GM23248 (cell line): ENCODE measurements at regions not wholly inside any gene's neighbourhood (a gene's known extent, or its start where the extent isn't known, plus 50 kb on each side); places are given as distances from the start of the nearest gene placed in this dataset.

Experiments used
- DNase-seq: peaks from one replicate; pipeline ENCODE4 v3.0.0-alpha.2; 2015
- H2AFZ ChIP-seq: fragments of 200-600 bp; sonication (generic); 2 replicates; pipeline ENCODE4 v1.6.1; 2016; ENCODE audit warnings: antibody characterized with exemption
- H3F3A ChIP-seq: fragments of 200-600 bp; sonication (generic); 2 replicates; pipeline ENCODE4 v1.6.1; 2016; ENCODE audit warnings: mild to moderate bottlenecking, antibody characterized with exemption, mixed run types; ENCODE audit not compliant: insufficient read depth
- H3K27ac ChIP-seq: fragments of 200-600 bp; sonication (generic); 2 replicates; pipeline ENCODE4 v1.5.1; 2016; ENCODE audit warnings: mild to moderate bottlenecking
- H3K27me3 ChIP-seq: fragments of 200-600 bp; sonication (generic); replicated peaks from 2 replicates; pipeline ENCODE4 v1.6.1; 2016; ENCODE audit warnings: mild to moderate bottlenecking; ENCODE audit not compliant: insufficient read depth
- H3K36me3 ChIP-seq: fragments of 200-600 bp; sonication (generic); 2 replicates; pipeline ENCODE4 v1.6.1; 2016; ENCODE audit warnings: low read depth, mild to moderate bottlenecking
- H3K4me1 ChIP-seq: fragments of 200-600 bp; sonication (generic); 2 replicates; pipeline ENCODE4 v1.6.1; 2016; ENCODE audit warnings: mild to moderate bottlenecking; ENCODE audit not compliant: insufficient read depth
- H3K4me2 ChIP-seq: fragments of 200-600 bp; sonication (generic); one replicate; pipeline ENCODE4 v1.6.1; 2016; ENCODE audit warnings: mild to moderate bottlenecking; ENCODE audit not compliant: unreplicated experiment
- H3K4me3 ChIP-seq: fragments of 200-600 bp; sonication (generic); 2 replicates; pipeline ENCODE4 v1.5.1; 2016; ENCODE audit warnings: mild to moderate bottlenecking
- H3K79me2 ChIP-seq: fragments of 200-600 bp; sonication (generic); 2 replicates; pipeline ENCODE4 v1.6.1; 2016; ENCODE audit warnings: mild to moderate bottlenecking; ENCODE audit not compliant: insufficient read depth
- H3K9ac ChIP-seq: fragments of 200-600 bp; sonication (generic); 2 replicates; pipeline ENCODE4 v1.6.1; 2016; ENCODE audit warnings: mild to moderate bottlenecking
- H3K9me2 ChIP-seq: fragments of 200-600 bp; sonication (generic); 2 replicates; pipeline ENCODE4 v1.6.1; 2016; ENCODE audit warnings: mixed run types, mild to moderate bottlenecking, moderate library complexity; ENCODE audit not compliant: insufficient read depth
- H3K9me3 ChIP-seq: fragments of 200-600 bp; sonication (generic); one replicate; pipeline ENCODE4 v1.6.1; 2017; ENCODE audit warnings: low read depth
- H4K20me1 ChIP-seq: fragments of 200-600 bp; sonication (generic); 2 replicates; pipeline ENCODE4 v1.6.0; 2016; ENCODE audit not compliant: insufficient read depth
- EZH2 ChIP-seq: fragments of 200-600 bp; sonication (generic); IDR thresholded peaks from 2 replicates; pipeline ENCODE4 v1.6.1; 2018; ENCODE audit warnings: antibody characterized with exemption, mild to moderate bottlenecking; ENCODE audit not compliant: insufficient read depth, poor library complexity, severe bottlenecking
- EZH2phosphoT487 ChIP-seq: fragments of 200-600 bp; sonication (generic); IDR thresholded peaks from 2 replicates; pipeline ENCODE4 v1.6.1; 2018; ENCODE audit warnings: antibody characterized with exemption, moderate library complexity, mild to moderate bottlenecking, low read depth; ENCODE audit not compliant: insufficient read depth
- WGBS, 2 experiments: methylation state at CpG; one replicate each; pipeline ENCODE4 v1.1.6; 2015 to 2017; ENCODE audit warnings: low lambda C conversion rate in 2 of 2, low coverage in 1 of 2; ENCODE audit errors: missing lambda C conversion rate in 2 of 2; 5-methylcytosine and 5-hydroxymethylcytosine counted together
- in situ Hi-C: fragments of 300-500 bp; cut with MboI; formaldehyde crosslinking; loops from 2 replicates; pipeline ENCODE4 v1.15.0; 2020

- 11 to 18% methylated on average over 2 of the region's 2 CpGs for WGBS, 2 experiments
- in situ Hi-C loops = no loop called here
These were observed 730.3 kb downstream of the PTPRU start for GRCh38 chr1:29966526-29967045.

GRCh38 chr1:29964718-29965533, 728.6 kb downstream of the PTPRU start:
- H3K9me2 ChIP-seq = no peaks in the 10 kb centered on the region
- no peak overlapping the region for H3K27ac ChIP-seq
- TF ChIP-seq EZH2 (no peak), EZH2phosphoT487 (no peak)
- H3K4me1 ChIP-seq = no peaks in the 10 kb centered on the region
- H2AFZ ChIP-seq = no peak overlapping the region
- no peaks in the 10 kb centered on the region for H3F3A ChIP-seq
- H3K9me3 ChIP-seq = no peaks in the 10 kb centered on the region
- no peaks in the 10 kb centered on the region for H3K36me3 ChIP-seq
- no peak for DNase-seq
- no peak overlapping the region for H3K4me3 ChIP-seq
- H3K79me2 ChIP-seq = no peaks in the 10 kb centered on the region
- no peaks in the 10 kb centered on the region for H4K20me1 ChIP-seq
- 36 to 39% methylated on average over 18 of the region's 18 CpGs for WGBS, 2 experiments
- H3K27me3 ChIP-seq = no peaks in the 10 kb centered on the region; the same call in 1 of the 2 replicates
- H3K9ac ChIP-seq = no peak overlapping the region
- no peak overlapping the region for H3K4me2 ChIP-seq
- in situ Hi-C loops = no loop called here

More at GRCh38 chr1:29966526-29967045, 730.3 kb downstream of the PTPRU start:
- no peaks in the 10 kb centered on the region for H3F3A ChIP-seq
- no peaks in the 10 kb centered on the region for H3K36me3 ChIP-seq
- H3K4me1 ChIP-seq = no peaks in the 10 kb centered on the region
- H3K27ac ChIP-seq = no peak overlapping the region
- H3K27me3 ChIP-seq = no peaks in the 10 kb centered on the region; the same call in none of the 2 replicates
- DNase-seq = no peak
- no peaks in the 10 kb centered on the region for H4K20me1 ChIP-seq
- no peaks in the 10 kb centered on the region for H3K9me2 ChIP-seq
- no peak overlapping the region for H3K4me2 ChIP-seq
- no peak overlapping the region for H2AFZ ChIP-seq
- TF ChIP-seq EZH2 (no peak), EZH2phosphoT487 (no peak)
- H3K9me3 ChIP-seq = no peaks in the 10 kb centered on the region
- no peak overlapping the region for H3K9ac ChIP-seq
- no peaks in the 10 kb centered on the region for H3K79me2 ChIP-seq
- no peak overlapping the region for H3K4me3 ChIP-seq

GRCh38 chr1:29963946-29964345, 727.6 kb downstream of the PTPRU start:
- H3K27ac ChIP-seq = no peak overlapping the region
- no peaks in the 10 kb centered on the region for H3F3A ChIP-seq
- no peaks in the 10 kb centered on the region for H3K9me2 ChIP-seq
- no peak overlapping the region for H3K9ac ChIP-seq
- H3K4me1 ChIP-seq = no peaks in the 10 kb centered on the region
- no peaks in the 10 kb centered on the region for H3K79me2 ChIP-seq
- no peaks in the 10 kb centered on the region for H4K20me1 ChIP-seq
- H2AFZ ChIP-seq = no peak overlapping the region
- H3K27me3 ChIP-seq = no peaks in the 10 kb centered on the region; the same call in 1 of the 2 replicates
- DNase-seq = no peak
- H3K4me3 ChIP-seq = no peak overlapping the region
- in situ Hi-C loops = no loop called here
- no peak for TF ChIP-seq EZH2
- no peak for TF ChIP-seq EZH2phosphoT487
- no peak overlapping the region for H3K4me2 ChIP-seq
- H3K9me3 ChIP-seq = no peaks in the 10 kb centered on the region
- WGBS, 2 experiments = 30 to 46% methylated on average over 7 of the region's 7 CpGs
- H3K36me3 ChIP-seq = no peaks in the 10 kb centered on the region

- WGBS, 2 experiments = 36% methylated on average over 3 of the region's 3 CpGs
- Histone ChIP-seq H3K27ac (no peak overlapping the region), H3K4me2 (no peak overlapping the region), H3K9me2 (no peaks in the 10 kb centered on the region), H3K27me3 (no peaks in the 10 kb centered on the region), H3F3A (no peaks in the 10 kb centered on the region), H4K20me1 (no peaks in the 10 kb centered on the region), H3K36me3 (no peaks in the 10 kb centered on the region), H3K4me3 (no peak overlapping the region), H3K79me2 (no peaks in the 10 kb centered on the region), H3K4me1 (no peaks in the 10 kb centered on the region), H3K9me3 (no peaks in the 10 kb centered on the region), H2AFZ (no peak overlapping the region), H3K9ac (no peak overlapping the region)
- no peak for DNase-seq
- in situ Hi-C loops = no loop called here
- TF ChIP-seq EZH2phosphoT487 (no peak), EZH2 (no peak)
These were observed 726.5 kb downstream of the PTPRU start for GRCh38 chr1:29962831-29963247.
